Gastroesophageal sphincter (tissue), 3 donors: ENCODE measurements at regions not wholly inside any gene's neighbourhood (a gene's known extent, or its start where the extent isn't known, plus 50 kb on each side); places are given as distances from the start of the nearest gene placed in this dataset.

Source experiments
- EP300 ChIP-seq: sonication (generic); formaldehyde crosslinking; IDR thresholded peaks from one replicate; pipeline ENCODE4 v1.6.1; 2017; ENCODE audit warnings: antibody characterized with exemption, mild to moderate bottlenecking
- TF ChIP-seq, protein P1 (sequence below), 4 experiments: fragments of 200-600 bp in 2 of 4; fragments of 450-650 bp in 2 of 4; sonication (generic) in 1 of 4; IDR thresholded peaks; one replicate each; pipeline ENCODE4 v1.5.1; 2017 to 2019; ENCODE audit warnings: antibody characterized with exemption in 4 of 4, mild to moderate bottlenecking in 2 of 4, moderate library complexity in 2 of 4

GRCh38 chrX:6377103-6377764 lies 148.6 kb upstream of the NLGN4X start:
- TF ChIP-seq, protein P1, sequence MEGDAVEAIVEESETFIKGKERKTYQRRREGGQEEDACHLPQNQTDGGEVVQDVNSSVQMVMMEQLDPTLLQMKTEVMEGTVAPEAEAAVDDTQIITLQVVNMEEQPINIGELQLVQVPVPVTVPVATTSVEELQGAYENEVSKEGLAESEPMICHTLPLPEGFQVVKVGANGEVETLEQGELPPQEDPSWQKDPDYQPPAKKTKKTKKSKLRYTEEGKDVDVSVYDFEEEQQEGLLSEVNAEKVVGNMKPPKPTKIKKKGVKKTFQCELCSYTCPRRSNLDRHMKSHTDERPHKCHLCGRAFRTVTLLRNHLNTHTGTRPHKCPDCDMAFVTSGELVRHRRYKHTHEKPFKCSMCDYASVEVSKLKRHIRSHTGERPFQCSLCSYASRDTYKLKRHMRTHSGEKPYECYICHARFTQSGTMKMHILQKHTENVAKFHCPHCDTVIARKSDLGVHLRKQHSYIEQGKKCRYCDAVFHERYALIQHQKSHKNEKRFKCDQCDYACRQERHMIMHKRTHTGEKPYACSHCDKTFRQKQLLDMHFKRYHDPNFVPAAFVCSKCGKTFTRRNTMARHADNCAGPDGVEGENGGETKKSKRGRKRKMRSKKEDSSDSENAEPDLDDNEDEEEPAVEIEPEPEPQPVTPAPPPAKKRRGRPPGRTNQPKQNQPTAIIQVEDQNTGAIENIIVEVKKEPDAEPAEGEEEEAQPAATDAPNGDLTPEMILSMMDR (IDR thresholded peaks at IDR 0.05) = no peak
- no peak for TF ChIP-seq EP300
